ENCODE measurements at regions not wholly inside any gene's neighbourhood (a gene's known extent, or its start where the extent isn't known, plus 50 kb on each side); places are given as distances from the start of the nearest gene placed in this dataset.

GRCh38 chr3:67781871-67782270, 127.5 kb upstream of the SUCLG2 start:
- ATAC-seq (ENCODE audit: low read depth in 2 of 2) (no peak), DNase-seq (no peak)
- peaks cover 0 to 6% (median 0%) of the 10 kb centered on the region in 3 donors for H3K4me1 Mint-ChIP-seq
- peaks cover 4 to 28% (median 16%) of the 10 kb centered on the region in 7 donors for H3K9me3 Mint-ChIP-seq
- peaks cover 11 to 27% (median 16%) of the 10 kb centered on the region in 3 donors for H3K27me3 Mint-ChIP-seq
- H3K36me3 Mint-ChIP-seq = peaks cover 9 to 16% of the 10 kb centered on the region in 2 donors
- no peak overlapping the region for H3K4me3 Mint-ChIP-seq
- peak overlapping the region in 1 of 6 donors; percentile 16 for H3K27ac Mint-ChIP-seq

GRCh38 chr3:67781218-67781617, 126.8 kb upstream of the SUCLG2 start:
- Mint-ChIP-seq H3K4me3 (no peak overlapping the region), H3K9me3 (peaks cover 4 to 34% (median 20%) of the 10 kb centered on the region in 7 donors), H3K36me3 (peaks cover 15% of the 10 kb centered on the region in 2 donors), H3K27ac (no peak overlapping the region), H3K4me1 (peaks cover 0 to 6% (median 0%) of the 10 kb centered on the region in 3 donors), H3K27me3 (peaks cover 15 to 23% (median 16%) of the 10 kb centered on the region in 3 donors)
- ATAC-seq (ENCODE audit: low read depth in 2 of 2) (no peak), DNase-seq (no peak)

- peak overlapping the region in 1 of 6 donors; percentile 47 for H3K27ac Mint-ChIP-seq
- no peak for DNase-seq
Measured at GRCh38 chr3:67774676-67775075, 120.3 kb upstream of the SUCLG2 start.

GRCh38 chr3:67765575-67765974, 111.2 kb upstream of the SUCLG2 start:
- Mint-ChIP-seq H3K27ac (peak overlapping the region in 1 of 6 donors; percentile 12), H3K4me3 (no peak overlapping the region), H3K36me3 (peaks cover 9 to 23% of the 10 kb centered on the region in 2 donors), H3K4me1 (no peaks in the 10 kb centered on the region), H3K9me3 (peaks cover 13 to 44% (median 32%) of the 10 kb centered on the region in 7 donors), H3K27me3 (peaks cover 0 to 26% (median 9%) of the 10 kb centered on the region in 3 donors)
- ATAC-seq (ENCODE audit: low read depth in 2 of 2) (no peak), DNase-seq (no peak)

More at GRCh38 chr3:67774676-67775075, 120.3 kb upstream of the SUCLG2 start:
- Mint-ChIP-seq H3K36me3 (peaks cover 0 to 6% of the 10 kb centered on the region in 2 donors), H3K4me1 (peaks cover 0 to 6% (median 0%) of the 10 kb centered on the region in 3 donors), H3K4me3 (no peak overlapping the region), H3K9me3 (peaks cover 0 to 25% (median 14%) of the 10 kb centered on the region in 7 donors), H3K27me3 (peaks cover 5 to 29% (median 17%) of the 10 kb centered on the region in 3 donors)
- no peak for ATAC-seq (ENCODE audit: low read depth in 2 of 2)

- Mint-ChIP-seq H3K4me3 (no peak overlapping the region), H3K27me3 (peaks cover 0 to 12% (median 0%) of the 10 kb centered on the region in 3 donors), H3K36me3 (peaks cover 3 to 16% of the 10 kb centered on the region in 2 donors), H3K4me1 (no peaks in the 10 kb centered on the region), H3K9me3 (peaks cover 0 to 21% (median 4%) of the 10 kb centered on the region in 7 donors), H3K27ac (no peak overlapping the region)
- no peak for DNase-seq
- no peak for ATAC-seq (ENCODE audit: low read depth in 2 of 2)
Measured at GRCh38 chr3:67745296-67745695, 90.9 kb upstream of the SUCLG2 start.

- no peak overlapping the region for H3K4me3 Mint-ChIP-seq
- H3K36me3 Mint-ChIP-seq = peaks cover 0 to 11% of the 10 kb centered on the region in 2 donors
- peaks cover 0 to 19% (median 2%) of the 10 kb centered on the region in 7 donors for H3K9me3 Mint-ChIP-seq
- no peak overlapping the region for H3K27ac Mint-ChIP-seq
- peaks cover 0 to 12% (median 0%) of the 10 kb centered on the region in 3 donors for H3K27me3 Mint-ChIP-seq
- no peaks in the 10 kb centered on the region for H3K4me1 Mint-ChIP-seq
- no peak for ATAC-seq (ENCODE audit: low read depth in 2 of 2)
- DNase-seq = no peak
Measured at GRCh38 chr3:67744699-67745098, 90.3 kb upstream of the SUCLG2 start.

- H3K27ac Mint-ChIP-seq = no peak overlapping the region
- H3K27me3 Mint-ChIP-seq = peaks cover 0 to 22% (median 0%) of the 10 kb centered on the region in 3 donors
- DNase-seq (no peak), ATAC-seq (ENCODE audit: low read depth in 2 of 2) (no peak)
- H3K4me1 Mint-ChIP-seq = no peaks in the 10 kb centered on the region
- H3K9me3 Mint-ChIP-seq = peaks cover 0 to 10% (median 4%) of the 10 kb centered on the region in 7 donors
- H3K36me3 Mint-ChIP-seq = no peaks in the 10 kb centered on the region
- no peak overlapping the region for H3K4me3 Mint-ChIP-seq
Measured at GRCh38 chr3:67739851-67740250, 85.4 kb upstream of the SUCLG2 start.

- no peaks in the 10 kb centered on the region for H3K36me3 Mint-ChIP-seq
- ATAC-seq (ENCODE audit: low read depth in 2 of 2) = no peak
- DNase-seq = no peak
- H3K9me3 Mint-ChIP-seq = peaks cover 0 to 14% (median 4%) of the 10 kb centered on the region in 7 donors
- H3K4me3 Mint-ChIP-seq = no peak overlapping the region
- H3K27ac Mint-ChIP-seq = no peak overlapping the region
- no peaks in the 10 kb centered on the region for H3K4me1 Mint-ChIP-seq
- H3K27me3 Mint-ChIP-seq = peaks cover 0 to 22% (median 0%) of the 10 kb centered on the region in 3 donors
Measured at GRCh38 chr3:67737906-67738865, 83.8 kb upstream of the SUCLG2 start.

GRCh38 chr3:67737140-67737539, 82.7 kb upstream of the SUCLG2 start:
- Mint-ChIP-seq H3K27ac (no peak overlapping the region), H3K9me3 (peaks cover 0 to 14% (median 4%) of the 10 kb centered on the region in 7 donors), H3K4me1 (no peaks in the 10 kb centered on the region), H3K36me3 (no peaks in the 10 kb centered on the region), H3K4me3 (no peak overlapping the region), H3K27me3 (peaks cover 0 to 16% (median 0%) of the 10 kb centered on the region in 3 donors)
- DNase-seq (no peak), ATAC-seq (ENCODE audit: low read depth in 2 of 2) (no peak)

- DNase-seq (no peak), ATAC-seq (ENCODE audit: low read depth in 2 of 2) (no peak)
- H3K27ac Mint-ChIP-seq = no peak overlapping the region
- H3K9me3 Mint-ChIP-seq = peaks cover 0 to 6% (median 2%) of the 10 kb centered on the region in 7 donors
- no peaks in the 10 kb centered on the region for H3K36me3 Mint-ChIP-seq
- H3K4me1 Mint-ChIP-seq = no peaks in the 10 kb centered on the region
- H3K4me3 Mint-ChIP-seq = no peak overlapping the region
- peaks cover 0 to 6% (median 4%) of the 10 kb centered on the region in 3 donors for H3K27me3 Mint-ChIP-seq
Measured at GRCh38 chr3:67733269-67733950, 79.0 kb upstream of the SUCLG2 start.

GRCh38 chr3:67724434-67724833, 70.0 kb upstream of the SUCLG2 start:
- Mint-ChIP-seq H3K27me3 (no peaks in the 10 kb centered on the region), H3K9me3 (peaks cover 5 to 41% (median 12%) of the 10 kb centered on the region in 7 donors), H3K36me3 (peaks cover 12 to 15% of the 10 kb centered on the region in 2 donors), H3K4me3 (no peak overlapping the region), H3K27ac (no peak overlapping the region), H3K4me1 (peaks cover 0 to 3% (median 0%) of the 10 kb centered on the region in 3 donors)
- ATAC-seq (ENCODE audit: low read depth in 2 of 2) (no peak), DNase-seq (no peak)

- no peak overlapping the region for H3K4me3 Mint-ChIP-seq
- H3K9me3 Mint-ChIP-seq = peaks cover 5 to 41% (median 12%) of the 10 kb centered on the region in 7 donors
- H3K27ac Mint-ChIP-seq = peak overlapping the region in 2 of 6 donors; percentile 38 to 62
- H3K36me3 Mint-ChIP-seq = peaks cover 12 to 15% of the 10 kb centered on the region in 2 donors
- H3K4me1 Mint-ChIP-seq = peaks cover 0 to 3% (median 0%) of the 10 kb centered on the region in 3 donors
- H3K27me3 Mint-ChIP-seq = no peaks in the 10 kb centered on the region
- DNase-seq (no peak), ATAC-seq (ENCODE audit: low read depth in 2 of 2) (no peak)
Measured at GRCh38 chr3:67723863-67724262, 69.5 kb upstream of the SUCLG2 start.

GRCh38 chr3:67719333-67719732, 64.9 kb upstream of the SUCLG2 start:
- H3K27ac Mint-ChIP-seq = no peak overlapping the region
- no peak for ATAC-seq (ENCODE audit: low read depth in 2 of 2)
- H3K4me3 Mint-ChIP-seq = no peak overlapping the region
- peaks cover 3 to 39% (median 10%) of the 10 kb centered on the region in 7 donors for H3K9me3 Mint-ChIP-seq
- DNase-seq = no peak
- H3K4me1 Mint-ChIP-seq = no peaks in the 10 kb centered on the region
- H3K36me3 Mint-ChIP-seq = peaks cover 9 to 12% of the 10 kb centered on the region in 2 donors
- H3K27me3 Mint-ChIP-seq = peaks cover 0 to 6% (median 0%) of the 10 kb centered on the region in 3 donors
